Neutrophil (primary cell): ENCODE measurements at regions not wholly inside any gene's neighbourhood (a gene's known extent, or its start where the extent isn't known, plus 50 kb on each side); places are given as distances from the start of the nearest gene placed in this dataset.

Experiments
- H3K27ac ChIP-seq: fragments of 200-600 bp; sonication (generic); 2 replicates; pipeline ENCODE4 v1.5.1; 2016; ENCODE audit warnings: mild to moderate bottlenecking, moderate library complexity
- H3K27me3 ChIP-seq: fragments of 200-600 bp; sonication (generic); 2 replicates; pipeline ENCODE4 v1.6.0; 2016; ENCODE audit warnings: mild to moderate bottlenecking
- H3K36me3 ChIP-seq: fragments of 200-600 bp; sonication (generic); 2 replicates; pipeline ENCODE4 v1.5.1; 2017
- H3K4me1 ChIP-seq, 2 experiments: fragments of 200-600 bp in 1 of 2; sonication (generic) in 1 of 2; 1 replicate in 1 of 2; 2 replicates in 1 of 2; pipeline versions ENCODE4 v1.5.1 to v1.6.1; 2013 to 2016; ENCODE audit warnings: low read depth in 1 of 2, low read length in 1 of 2, mild to moderate bottlenecking in 1 of 2, moderate library complexity in 1 of 2; ENCODE audit not compliant: control insufficient read depth in 1 of 2, insufficient read depth in 1 of 2
- H3K4me3 ChIP-seq, 2 experiments: fragments of 200-600 bp in 1 of 2; sonication (generic) in 1 of 2; 1 replicate in 1 of 2; 2 replicates in 1 of 2; pipeline ENCODE4 v1.5.1; 2013 to 2016; ENCODE audit warnings: low read depth in 1 of 2, low read length in 1 of 2, mild to moderate bottlenecking in 1 of 2, moderate library complexity in 1 of 2
- H3K9me3 ChIP-seq: fragments of 200-600 bp; sonication (generic); 2 replicates; pipeline ENCODE4 v1.5.1; 2016
- TF ChIP-seq, protein P1 (sequence below): fragments of 200-600 bp; sonication (generic); IDR thresholded peaks from 2 replicates; pipeline ENCODE4 v1.5.1; 2016; ENCODE audit warnings: antibody characterized with exemption

DNA sequence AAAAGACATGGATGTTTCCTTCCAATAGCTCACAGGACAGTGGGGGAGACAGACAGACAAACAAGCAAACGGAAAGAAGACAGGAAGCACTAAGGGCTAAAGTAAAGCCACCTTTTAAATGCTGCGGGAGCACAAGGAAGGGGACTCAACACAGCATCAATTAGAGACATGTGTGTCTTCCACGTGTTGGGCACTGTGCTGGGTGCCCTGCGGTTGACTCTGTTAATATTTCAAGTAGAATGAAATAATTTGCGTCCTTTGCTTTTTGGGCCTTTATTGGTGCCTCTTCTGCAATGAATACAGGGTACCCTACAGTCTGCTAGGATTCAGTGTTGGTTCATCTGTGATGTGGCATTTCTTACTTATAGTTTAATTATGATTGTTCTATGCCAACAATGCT lies 90.9 kb upstream of the CPM start:
- no peak overlapping the region for H3K4me3 ChIP-seq
- peaks cover 0 to 6% of the 10 kb centered on the region in 2 experiments for H3K4me1 ChIP-seq
- no peaks in the 10 kb centered on the region for H3K27me3 ChIP-seq
- H3K27ac ChIP-seq = no peak overlapping the region
- H3K36me3 ChIP-seq = no peaks in the 10 kb centered on the region
- H3K9me3 ChIP-seq = no peaks in the 10 kb centered on the region
- TF ChIP-seq, protein P1, sequence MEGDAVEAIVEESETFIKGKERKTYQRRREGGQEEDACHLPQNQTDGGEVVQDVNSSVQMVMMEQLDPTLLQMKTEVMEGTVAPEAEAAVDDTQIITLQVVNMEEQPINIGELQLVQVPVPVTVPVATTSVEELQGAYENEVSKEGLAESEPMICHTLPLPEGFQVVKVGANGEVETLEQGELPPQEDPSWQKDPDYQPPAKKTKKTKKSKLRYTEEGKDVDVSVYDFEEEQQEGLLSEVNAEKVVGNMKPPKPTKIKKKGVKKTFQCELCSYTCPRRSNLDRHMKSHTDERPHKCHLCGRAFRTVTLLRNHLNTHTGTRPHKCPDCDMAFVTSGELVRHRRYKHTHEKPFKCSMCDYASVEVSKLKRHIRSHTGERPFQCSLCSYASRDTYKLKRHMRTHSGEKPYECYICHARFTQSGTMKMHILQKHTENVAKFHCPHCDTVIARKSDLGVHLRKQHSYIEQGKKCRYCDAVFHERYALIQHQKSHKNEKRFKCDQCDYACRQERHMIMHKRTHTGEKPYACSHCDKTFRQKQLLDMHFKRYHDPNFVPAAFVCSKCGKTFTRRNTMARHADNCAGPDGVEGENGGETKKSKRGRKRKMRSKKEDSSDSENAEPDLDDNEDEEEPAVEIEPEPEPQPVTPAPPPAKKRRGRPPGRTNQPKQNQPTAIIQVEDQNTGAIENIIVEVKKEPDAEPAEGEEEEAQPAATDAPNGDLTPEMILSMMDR = no peak

DNA sequence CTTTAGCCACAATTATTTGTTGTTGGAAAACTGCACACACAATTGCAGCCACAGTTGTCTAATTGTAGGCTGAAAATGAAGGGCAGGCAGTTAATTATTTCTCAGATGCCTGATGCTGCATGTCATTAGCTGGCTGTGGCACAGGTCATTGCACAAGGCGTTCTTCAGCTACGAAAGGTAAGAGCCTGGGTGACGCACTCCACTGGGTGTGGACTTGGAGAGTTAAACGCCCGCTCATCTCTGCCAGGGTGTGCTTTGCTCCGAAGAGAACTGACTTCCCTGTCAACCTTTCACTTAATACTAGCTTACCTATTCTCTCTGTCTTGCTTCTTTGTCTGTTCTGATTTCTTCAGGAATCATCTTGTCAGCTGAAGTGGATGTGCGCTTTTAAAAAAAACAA lies 91.4 kb upstream of the CPM start:
- TF ChIP-seq, protein P1 = no peak
- Histone ChIP-seq H3K4me1 (peaks cover 0 to 6% of the 10 kb centered on the region in 2 experiments), H3K27ac (no peak overlapping the region), H3K36me3 (no peaks in the 10 kb centered on the region), H3K9me3 (no peaks in the 10 kb centered on the region), H3K27me3 (no peaks in the 10 kb centered on the region), H3K4me3 (no peak overlapping the region)

DNA sequence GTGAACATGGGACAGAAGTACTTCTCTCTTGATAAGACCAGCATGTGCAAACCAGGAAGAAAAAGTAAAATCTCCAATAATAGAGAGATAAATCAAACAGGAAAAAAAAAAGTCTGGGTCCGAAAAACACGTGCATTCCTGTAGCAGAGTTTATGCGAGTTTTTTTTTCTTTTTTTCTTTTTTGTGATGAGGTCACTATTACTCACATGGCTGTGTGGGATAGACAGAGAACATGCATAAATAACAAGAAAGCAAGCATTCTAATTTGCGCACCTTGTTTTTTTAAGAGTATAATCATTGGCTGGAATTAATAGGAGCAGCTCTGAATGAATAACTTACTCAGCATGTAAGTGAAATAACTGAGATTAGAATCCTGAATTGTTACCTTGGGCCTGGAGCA lies 91.9 kb upstream of the CPM start:
- H3K4me1 ChIP-seq = peaks cover 0 to 6% of the 10 kb centered on the region in 2 experiments
- H3K27me3 ChIP-seq = no peaks in the 10 kb centered on the region
- H3K9me3 ChIP-seq = no peaks in the 10 kb centered on the region
- H3K36me3 ChIP-seq = no peaks in the 10 kb centered on the region
- TF ChIP-seq, protein P1 = no peak
- no peak overlapping the region for H3K4me3 ChIP-seq
- H3K27ac ChIP-seq = no peak overlapping the region

DNA sequence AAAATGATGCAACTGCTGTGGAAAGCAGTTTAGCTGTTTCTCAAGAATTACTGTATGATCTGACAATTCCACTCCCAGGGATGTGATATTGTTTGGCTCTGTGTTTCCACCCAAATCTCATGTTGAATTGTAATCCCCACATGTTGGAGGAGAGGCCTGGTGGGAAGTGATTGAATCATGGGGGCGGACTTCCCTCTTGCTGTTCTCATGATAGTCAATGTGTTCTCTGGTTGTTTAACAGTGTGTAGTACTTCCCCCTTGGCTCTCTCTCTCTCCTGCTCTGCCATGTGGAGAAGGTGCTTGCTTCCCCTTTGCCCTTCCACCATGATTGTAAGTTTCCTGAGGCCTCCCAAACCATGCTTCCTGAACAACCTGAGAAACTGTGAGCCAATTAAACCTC lies 93.4 kb upstream of the CPM start:
- no peaks in the 10 kb centered on the region for H3K36me3 ChIP-seq
- no peaks in the 10 kb centered on the region for H3K9me3 ChIP-seq
- H3K4me3 ChIP-seq = no peak overlapping the region
- no peak overlapping the region for H3K27ac ChIP-seq
- H3K27me3 ChIP-seq = no peaks in the 10 kb centered on the region
- TF ChIP-seq, protein P1 = no peak
- H3K4me1 ChIP-seq = peaks cover 0 to 6% of the 10 kb centered on the region in 2 experiments

DNA sequence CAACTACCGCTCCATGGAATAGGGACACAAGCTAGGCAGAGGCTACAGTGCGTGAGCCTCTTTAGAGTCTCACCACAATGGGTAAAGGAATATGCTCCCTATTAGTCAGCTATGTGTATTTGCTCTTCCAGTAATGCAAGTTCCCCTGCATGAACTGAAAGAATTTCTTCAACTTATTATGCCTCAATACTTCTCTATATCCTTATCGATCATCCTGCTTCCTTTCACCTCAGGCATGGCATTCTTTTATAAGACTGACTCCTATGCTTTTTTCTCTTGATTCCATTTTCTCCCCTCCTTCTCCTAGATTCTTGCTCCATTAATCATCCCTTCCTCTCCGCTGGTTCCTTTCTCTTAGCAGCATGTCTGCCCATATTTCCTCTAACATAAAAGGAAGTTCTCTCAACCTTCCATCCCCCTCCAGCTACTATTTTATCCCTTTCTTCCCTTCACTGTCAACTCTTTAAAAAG lies 94.5 kb upstream of the CPM start:
- Histone ChIP-seq H3K27me3 (no peaks in the 10 kb centered on the region), H3K9me3 (no peaks in the 10 kb centered on the region), H3K4me1 (peaks cover 0 to 6% of the 10 kb centered on the region in 2 experiments), H3K36me3 (no peaks in the 10 kb centered on the region), H3K4me3 (no peak overlapping the region), H3K27ac (no peak overlapping the region)
- TF ChIP-seq, protein P1 = no peak
